SK-N-SH treated with all-trans-retinoic acid at 6 μM for 48 hours (cell line): ENCODE measurements at regions not wholly inside any gene's neighbourhood (a gene's known extent, or its start where the extent isn't known, plus 50 kb on each side); places are given as distances from the start of the nearest gene placed in this dataset.

Source experiments
- ATAC-seq: fragments of 200-7000 bp; cut with Tn5 transposase; 3 replicates; pipeline ENCODE4 v1.9.1; 2020; ENCODE audit warnings: mild to moderate bottlenecking, moderate library complexity
- ARNTL ChIP-seq: fragments of 450-650 bp; formaldehyde crosslinking; IDR thresholded peaks from 2 replicates; pipeline ENCODE4 v1.5.0; 2020; ENCODE audit warnings: low read depth, mild to moderate bottlenecking, moderate library complexity, borderline replicate concordance
- BACH2 ChIP-seq: fragments of 250-450 bp; sonication (Bioruptor Pico); IDR thresholded peaks from 2 replicates; pipeline ENCODE4 v1.9.0; 2021; ENCODE audit warnings: mild to moderate bottlenecking, borderline replicate concordance
- CREB5 ChIP-seq: fragments of 250-450 bp; sonication (Bioruptor Pico); IDR thresholded peaks from 2 replicates; pipeline ENCODE4 v1.5.1; 2020; ENCODE audit warnings: low read depth, mild to moderate bottlenecking, moderate library complexity
- CSDC2 ChIP-seq: fragments of 250-450 bp; sonication (Bioruptor Pico); IDR thresholded peaks from 2 replicates; pipeline ENCODE4 v1.5.0; 2020; ENCODE audit warnings: mild to moderate bottlenecking, moderate library complexity
- ESRRG ChIP-seq: fragments of 250-450 bp; sonication (Bioruptor Pico); IDR thresholded peaks from 2 replicates; pipeline ENCODE4 v1.6.1; 2021; ENCODE audit warnings: mild to moderate bottlenecking
- GLIS3 ChIP-seq: fragments of 250-450 bp; sonication (Bioruptor Pico); IDR thresholded peaks from 2 replicates; pipeline ENCODE4 v1.5.0; 2020; ENCODE audit warnings: mild to moderate bottlenecking, moderate library complexity
- ISL1 ChIP-seq: fragments of 250-450 bp; sonication (Bioruptor Pico); IDR thresholded peaks from 2 replicates; pipeline ENCODE4 v2.1.2; 2022; ENCODE audit warnings: mild to moderate bottlenecking, moderate library complexity
- OSR1 ChIP-seq: fragments of 250-450 bp; sonication (Bioruptor Pico); IDR thresholded peaks from 2 replicates; pipeline ENCODE4 v1.8.0; 2022; ENCODE audit warnings: moderate library complexity, mild to moderate bottlenecking, inconsistent platforms
- PATZ1 ChIP-seq: fragments of 250-450 bp; sonication (Bioruptor Pico); IDR thresholded peaks from 2 replicates; pipeline ENCODE4 v1.8.0; 2020; ENCODE audit warnings: mild to moderate bottlenecking, moderate library complexity, borderline replicate concordance
- POU6F1 ChIP-seq: fragments of 250-450 bp; sonication (Bioruptor Pico); IDR thresholded peaks from 2 replicates; pipeline ENCODE4 v1.8.0; 2021; ENCODE audit warnings: low read depth, mild to moderate bottlenecking, moderate library complexity, borderline replicate concordance
- PPARA ChIP-seq: fragments of 250-450 bp; sonication (Bioruptor Pico); IDR thresholded peaks from 2 replicates; pipeline ENCODE4 v1.5.0; 2020; ENCODE audit warnings: mild to moderate bottlenecking, borderline replicate concordance
- RARB ChIP-seq: fragments of 250-450 bp; sonication (Bioruptor Pico); IDR thresholded peaks from 2 replicates; pipeline ENCODE4 v1.8.0; 2021; ENCODE audit warnings: mild to moderate bottlenecking, moderate library complexity
- SNAI2 ChIP-seq: fragments of 250-450 bp; sonication (Bioruptor Pico); IDR thresholded peaks from 2 replicates; pipeline ENCODE4 v1.5.0; 2020; ENCODE audit warnings: mild to moderate bottlenecking, moderate library complexity
- TCF4 ChIP-seq: fragments of 250-450 bp; sonication (Bioruptor Pico); IDR thresholded peaks from 2 replicates; pipeline ENCODE4 v1.8.0; 2021; ENCODE audit warnings: mild to moderate bottlenecking, moderate library complexity, borderline replicate concordance
- TOX ChIP-seq: fragments of 250-450 bp; sonication (Bioruptor Pico); IDR thresholded peaks from 2 replicates; pipeline ENCODE4 v1.8.0; 2021; ENCODE audit warnings: mild to moderate bottlenecking, moderate library complexity, borderline replicate concordance
- TSHZ2 ChIP-seq: fragments of 250-450 bp; sonication (Bioruptor Pico); IDR thresholded peaks from 2 replicates; pipeline ENCODE4 v1.5.0; 2020; ENCODE audit warnings: mild to moderate bottlenecking, moderate library complexity
- ZFP3 ChIP-seq: fragments of 250-450 bp; sonication (Bioruptor Pico); IDR thresholded peaks from 2 replicates; pipeline ENCODE4 v1.5.0; 2020; ENCODE audit warnings: mild to moderate bottlenecking, moderate library complexity
- ZFP30 ChIP-seq: fragments of 450-650 bp; formaldehyde crosslinking; IDR thresholded peaks from 2 replicates; pipeline ENCODE4 v1.5.0; 2022; ENCODE audit warnings: mild to moderate bottlenecking, moderate library complexity
- ZNF565 ChIP-seq: fragments of 450-650 bp; formaldehyde crosslinking; conservative IDR thresholded peaks from 2 replicates; pipeline ENCODE4 v1.5.0; 2020; ENCODE audit warnings: low read depth, mild to moderate bottlenecking, moderate library complexity
- ZNF70 ChIP-seq: fragments of 450-650 bp; formaldehyde crosslinking; IDR thresholded peaks from 2 replicates; pipeline ENCODE4 v1.5.0; 2020; ENCODE audit warnings: mild to moderate bottlenecking, moderate library complexity
- ZNF8 ChIP-seq: fragments of 450-650 bp; formaldehyde crosslinking; IDR thresholded peaks from 2 replicates; pipeline ENCODE4 v1.5.0; 2020; ENCODE audit warnings: mild to moderate bottlenecking, moderate library complexity

- TF ChIP-seq CREB5 (CRISPR knock-in tag) (no peak), ZFP30 (no peak), ZFP3 (no peak)
- ATAC-seq, result no peak
These were observed 83.4 kb upstream of the PRL start for GRCh38 chr6:22380236-22380635.

GRCh38 chr6:22381845-22382544, 85.2 kb upstream of the PRL start:
- TF ChIP-seq ZNF70 (CRISPR knock-in tag) (no peak), RARB (CRISPR knock-in tag) (no peak), CREB5 (CRISPR knock-in tag) (no peak), ESRRG (CRISPR knock-in tag) (no peak), ISL1 (no peak), GLIS3 (CRISPR knock-in tag) (no peak), BACH2 (CRISPR knock-in tag) (no peak), ZFP30 (no peak), CSDC2 (CRISPR knock-in tag) (no peak), ZNF565 (no peak), POU6F1 (CRISPR knock-in tag) (no peak)
- TF ChIP-seq, all 23 proteins: peak for 0
- ATAC-seq, result no peak

GRCh38 chr6:22383016-22383415, 86.2 kb upstream of the PRL start:
- no peak for TF ChIP-seq ISL1
- TF ChIP-seq, all 23 proteins: peak for 0
- ATAC-seq, result no peak

- no peak for ATAC-seq
- TF ChIP-seq ZFP3 (no peak), GLIS3 (CRISPR knock-in tag) (no peak), TOX (CRISPR knock-in tag) (no peak), ISL1 (no peak), PPARA (CRISPR knock-in tag) (no peak), SNAI2 (no peak), TCF4 (CRISPR knock-in tag) (no peak), BACH2 (CRISPR knock-in tag) (no peak), ARNTL (CRISPR knock-in tag) (no peak), CREB5 (CRISPR knock-in tag) (no peak), ZNF565 (no peak), PATZ1 (no peak), POU6F1 (CRISPR knock-in tag) (no peak), TSHZ2 (CRISPR knock-in tag) (no peak), ZNF8 (CRISPR knock-in tag) (no peak), RARB (CRISPR knock-in tag) (no peak), ZNF70 (CRISPR knock-in tag) (no peak), CSDC2 (CRISPR knock-in tag) (no peak), OSR1 (CRISPR knock-in tag) (no peak)
These were observed 95.9 kb upstream of the PRL start for GRCh38 chr6:22392711-22393110.
